ENCODE measurements at regions not wholly inside any gene's neighbourhood (a gene's known extent, or its start where the extent isn't known, plus 50 kb on each side); places are given as distances from the start of the nearest gene placed in this dataset.

DNA sequence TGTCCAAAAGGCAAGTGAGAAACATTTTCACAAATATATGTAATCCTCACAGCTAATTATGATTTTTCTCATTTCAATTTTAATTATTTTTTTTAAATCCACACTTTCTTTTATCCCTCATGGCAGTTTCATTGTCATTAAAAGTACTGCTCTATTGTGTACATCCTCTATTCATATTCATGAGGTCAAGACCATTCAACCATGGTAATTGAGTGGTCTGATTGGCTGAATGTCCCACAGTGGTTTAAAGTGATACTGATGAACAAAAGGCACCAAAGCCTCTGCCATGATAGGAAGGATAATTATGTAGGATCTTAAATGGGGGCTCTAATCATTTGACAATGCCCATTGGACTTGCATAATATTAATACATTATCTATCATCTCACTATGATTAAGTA is 108.4 kb upstream of the EPHA4 start:
- DNase-seq (ENCODE audit: low read depth): no peak

DNA sequence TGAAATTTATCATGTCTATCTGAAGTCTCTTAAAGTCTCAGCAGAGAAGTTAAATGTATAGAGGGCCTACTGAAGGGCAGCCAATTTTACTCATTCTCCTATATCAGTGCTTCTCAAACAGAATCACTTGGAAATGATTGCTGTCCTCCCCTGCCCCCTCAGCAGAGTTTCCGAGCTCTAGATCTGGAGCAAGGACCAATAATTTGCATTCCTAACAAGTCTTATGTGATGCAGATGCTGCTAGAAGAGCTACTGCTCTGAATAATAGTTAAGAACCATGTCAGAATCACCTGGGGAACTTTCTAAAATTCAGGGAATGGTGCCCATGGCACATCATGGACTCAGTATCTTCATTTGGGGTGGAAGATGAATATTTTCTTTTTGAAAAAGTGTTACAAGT is 105.6 kb upstream of the EPHA4 start:
- no peak for DNase-seq (ENCODE audit: low read depth)

DNA sequence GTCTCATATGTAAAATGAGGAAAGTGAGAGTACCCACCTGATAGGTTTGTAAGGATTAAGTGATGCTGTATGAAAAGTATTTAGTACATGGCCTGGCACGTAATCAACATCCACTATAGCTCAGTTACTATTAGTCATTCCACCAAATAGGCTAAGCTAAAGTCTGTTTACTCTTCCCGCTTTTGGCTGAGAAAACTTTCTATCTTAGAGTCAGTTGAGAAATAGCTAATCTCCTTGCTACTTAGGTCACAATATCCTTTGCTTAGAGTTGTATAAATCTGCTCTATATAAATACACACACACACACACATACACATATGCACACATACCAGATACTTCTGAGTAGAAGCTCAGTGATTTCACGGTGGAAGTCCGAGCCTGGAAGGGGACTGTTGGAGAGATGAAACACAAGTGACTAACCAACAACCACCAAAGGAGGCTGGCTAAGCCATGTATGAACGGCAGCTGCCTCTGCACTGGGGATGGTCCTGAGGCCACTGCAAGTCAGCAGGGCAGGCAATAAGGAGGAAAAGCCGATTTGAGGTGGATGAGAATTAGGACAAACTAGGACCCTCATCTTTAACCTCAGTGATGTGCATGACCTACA is 104.6 kb upstream of the EPHA4 start:
- DNase-seq (ENCODE audit: low read depth): peak; percentile 5

DNA sequence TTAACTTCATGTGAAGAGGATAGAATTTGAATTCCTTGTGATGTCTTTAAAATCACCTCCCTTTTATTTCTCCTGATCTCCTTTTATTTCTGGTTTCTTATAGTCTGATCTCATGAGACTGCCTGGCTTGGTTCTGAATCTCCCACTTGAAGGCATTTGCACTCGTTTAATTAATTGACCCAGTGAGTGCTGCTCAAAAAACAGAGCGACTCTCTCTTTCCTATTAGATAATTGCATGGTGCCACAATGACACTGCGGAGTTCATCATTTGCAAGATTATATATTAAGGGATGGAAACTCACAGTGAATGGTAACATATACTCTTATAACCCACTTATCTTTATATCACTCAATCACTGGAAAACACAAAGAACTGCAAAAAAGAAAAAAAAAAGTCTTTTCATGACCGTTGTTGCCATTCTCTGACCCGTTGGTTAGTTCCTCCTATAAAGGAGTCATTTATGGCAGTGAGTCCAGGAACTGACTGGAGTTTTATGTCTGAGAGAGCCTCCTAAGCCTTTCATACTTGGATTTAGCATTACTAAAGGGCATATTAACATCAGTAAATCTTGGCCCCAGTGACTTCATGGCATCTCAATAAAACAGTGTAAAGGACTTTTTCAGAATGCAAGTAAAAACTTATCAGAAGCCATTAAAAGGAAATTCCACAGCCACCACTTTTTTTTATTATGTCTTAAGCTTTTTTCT is 103.3 kb upstream of the EPHA4 start:
- DNase-seq (ENCODE audit: low read depth): no peak

DNA sequence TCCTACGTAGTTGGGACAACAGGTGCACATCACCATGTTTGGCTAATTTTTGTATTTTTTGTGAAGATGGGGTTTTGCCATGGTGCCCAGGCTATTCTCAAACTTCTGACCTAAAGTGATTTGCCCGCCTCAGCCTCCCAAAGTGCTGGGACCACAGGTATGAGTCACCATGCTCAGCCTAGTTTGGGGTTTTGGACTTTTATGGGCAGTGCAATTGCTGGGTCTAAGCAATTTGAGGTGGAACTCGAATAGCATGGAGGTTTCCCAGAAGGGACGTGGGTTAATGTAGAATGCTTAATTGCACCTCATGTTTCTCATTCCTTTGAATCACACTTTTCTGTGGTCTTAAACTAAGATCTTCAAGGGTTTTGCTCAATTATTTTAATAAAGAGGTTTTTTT is 102.3 kb upstream of the EPHA4 start:
- DNase-seq (ENCODE audit: low read depth): no peak

DNA sequence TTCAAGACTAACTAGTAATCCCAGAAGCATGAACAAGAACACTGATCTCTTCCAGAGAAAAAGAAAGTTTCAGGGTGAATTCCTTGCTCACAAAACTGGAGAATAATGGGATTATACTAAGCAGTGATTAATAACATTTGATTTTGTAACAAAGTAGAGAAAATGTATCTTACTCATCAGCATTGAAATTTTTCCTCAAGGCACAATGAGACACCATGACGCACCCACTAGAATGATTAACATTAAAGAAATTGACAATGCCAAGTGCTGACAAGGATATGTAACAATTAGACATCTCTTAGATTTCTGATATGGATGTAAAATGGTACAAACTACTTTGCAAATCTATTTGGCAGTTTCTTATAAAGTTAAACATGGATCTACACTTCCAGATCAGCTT is 101.1 kb upstream of the EPHA4 start:
- peak; percentile 35 for DNase-seq (ENCODE audit: low read depth)

DNA sequence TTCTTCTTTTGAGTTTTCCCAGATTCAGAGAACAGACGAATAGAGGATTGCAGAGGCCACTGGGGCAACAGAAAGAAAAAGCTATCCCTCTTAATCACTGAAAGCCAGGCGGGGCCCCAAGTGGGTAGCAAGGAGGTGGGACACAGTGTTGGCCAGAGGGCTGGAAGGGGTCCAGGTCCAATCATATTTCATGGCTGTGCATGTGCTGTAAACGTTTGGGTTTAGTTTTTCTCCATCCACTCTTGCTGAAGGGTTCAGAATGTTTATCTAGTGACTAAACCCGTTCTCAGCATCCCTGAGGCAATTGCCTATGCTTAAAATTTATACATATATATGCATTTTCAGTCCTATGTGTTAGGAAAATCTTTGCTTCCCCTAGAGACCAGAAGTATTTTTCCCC is 99.4 kb upstream of the EPHA4 start:
- peak; percentile 28 for DNase-seq (ENCODE audit: low read depth)

DNA sequence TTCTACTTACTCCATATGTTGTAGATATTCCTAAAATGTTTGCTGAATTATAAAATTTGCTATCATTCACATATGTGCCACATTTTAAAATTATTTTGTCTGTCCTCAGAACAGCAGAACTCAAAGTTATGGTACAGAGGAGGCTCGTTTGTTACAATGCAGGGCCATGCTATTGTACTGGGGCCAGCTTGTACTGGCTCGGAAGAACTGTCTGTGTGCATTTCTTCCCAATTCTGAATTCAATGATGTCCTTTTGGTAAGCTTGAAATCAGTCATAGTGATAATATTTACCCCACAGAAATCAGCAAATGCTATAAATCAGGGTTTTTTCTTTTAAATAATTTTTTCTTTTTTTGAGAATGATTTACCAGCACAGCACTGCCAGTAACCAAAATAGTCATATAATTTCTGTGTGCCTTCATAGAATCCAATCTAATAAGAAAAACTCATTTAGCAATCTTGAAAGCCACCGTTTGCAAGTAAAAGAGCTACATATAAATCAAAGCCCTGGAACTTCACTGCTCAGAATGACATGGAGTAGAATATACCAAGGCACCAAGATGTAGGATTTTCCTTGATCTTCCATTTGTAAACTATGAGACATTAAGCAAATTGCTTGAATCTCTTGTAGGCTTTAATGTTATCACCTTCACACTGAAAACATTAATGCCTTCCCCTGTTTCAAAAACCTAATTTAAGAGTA is 90.7 kb upstream of the EPHA4 start:
- DNase-seq (ENCODE audit: low read depth): no peak

DNA sequence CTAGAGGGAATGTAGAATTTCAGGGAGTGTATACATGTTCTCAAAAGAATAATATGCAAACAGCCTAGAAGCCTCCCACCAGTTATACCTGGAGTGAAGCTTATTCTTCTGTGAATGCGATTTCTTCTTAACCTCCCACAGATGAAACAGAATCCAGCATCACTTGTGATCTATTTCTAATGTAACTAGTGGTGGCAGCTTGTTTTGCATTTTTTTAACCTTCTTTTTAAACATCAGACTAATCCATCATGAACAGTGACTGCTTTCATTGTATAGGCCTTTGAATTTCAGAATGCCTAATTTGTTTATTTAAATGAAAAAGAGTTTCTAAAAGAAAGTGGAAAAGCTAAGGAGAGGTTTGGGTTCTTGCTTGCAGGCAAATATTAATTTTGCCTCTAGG is 85.7 kb upstream of the EPHA4 start:
- DNase-seq (ENCODE audit: low read depth): no peak

DNA sequence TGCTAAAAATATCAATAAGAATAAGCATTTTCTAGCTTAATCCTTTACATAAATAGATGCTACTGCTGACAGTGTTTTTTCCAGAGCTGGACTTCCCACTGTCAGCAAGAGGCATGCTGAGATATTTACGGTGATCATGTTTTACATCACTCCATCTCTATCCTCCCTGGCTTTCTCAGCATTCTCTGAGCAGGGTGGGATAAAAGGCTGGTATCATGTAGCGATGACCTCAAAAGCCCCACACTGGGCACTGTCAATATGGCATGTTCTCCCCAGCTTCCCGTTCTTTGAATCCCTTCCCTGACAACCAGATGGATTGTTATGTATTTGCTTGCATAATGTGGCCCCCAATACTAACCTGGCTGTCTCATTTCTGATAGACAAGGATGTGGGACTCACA is 83.2 kb upstream of the EPHA4 start:
- no peak for DNase-seq (ENCODE audit: low read depth)

DNA sequence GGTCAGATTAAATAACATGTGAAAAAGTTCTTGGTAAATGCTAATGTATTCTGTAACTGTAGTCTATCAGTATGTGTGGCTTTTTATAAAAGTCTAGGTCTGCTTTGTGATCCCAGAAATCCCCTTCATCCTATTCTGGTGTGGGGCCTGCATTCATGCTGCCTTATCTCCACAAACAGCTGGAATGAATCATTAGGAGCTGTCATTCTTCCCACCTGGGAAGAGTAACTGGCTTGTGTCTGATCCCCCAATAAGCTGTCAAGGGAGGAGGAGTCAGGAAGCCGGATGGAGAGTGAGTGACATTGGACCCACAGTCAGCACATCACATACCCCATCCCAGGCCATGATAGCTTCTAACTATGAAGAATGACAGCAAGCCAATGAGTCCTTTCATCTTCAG is 81.1 kb upstream of the EPHA4 start:
- no peak for DNase-seq (ENCODE audit: low read depth)

DNA sequence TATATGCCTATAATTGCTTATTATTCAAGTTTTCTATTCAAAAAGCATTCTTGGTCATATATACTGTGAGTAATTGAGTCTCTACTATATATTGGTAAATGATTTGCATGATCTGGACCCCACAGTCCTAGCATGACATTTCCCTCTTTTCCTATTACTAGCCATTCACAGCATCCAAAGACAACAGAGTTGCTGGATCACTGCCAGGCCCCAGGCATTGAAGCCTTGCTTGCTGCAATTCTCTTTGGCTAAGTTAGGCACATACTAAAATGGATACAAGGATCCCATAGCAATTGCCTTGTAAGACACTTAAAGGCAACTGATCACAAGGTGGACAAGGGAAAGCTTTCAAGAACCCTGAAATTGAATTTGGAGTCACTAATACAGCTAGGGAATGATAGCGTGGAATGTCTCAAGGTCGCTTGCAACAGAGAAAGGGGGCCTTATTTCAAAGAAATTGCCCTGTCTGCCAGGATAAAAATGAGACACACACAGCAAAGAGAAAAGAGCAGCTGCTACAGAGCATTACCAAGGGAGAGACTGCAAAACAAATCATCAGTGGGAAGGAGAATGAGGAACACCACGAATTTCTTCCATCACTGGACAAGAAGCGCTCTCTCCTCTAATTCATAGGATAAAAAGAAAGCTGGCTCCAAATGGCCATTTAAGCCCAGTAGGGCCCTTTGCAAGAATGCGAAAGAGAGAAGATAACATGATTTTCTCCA is 77.1 kb upstream of the EPHA4 start:
- no peak for DNase-seq (ENCODE audit: low read depth)

DNA sequence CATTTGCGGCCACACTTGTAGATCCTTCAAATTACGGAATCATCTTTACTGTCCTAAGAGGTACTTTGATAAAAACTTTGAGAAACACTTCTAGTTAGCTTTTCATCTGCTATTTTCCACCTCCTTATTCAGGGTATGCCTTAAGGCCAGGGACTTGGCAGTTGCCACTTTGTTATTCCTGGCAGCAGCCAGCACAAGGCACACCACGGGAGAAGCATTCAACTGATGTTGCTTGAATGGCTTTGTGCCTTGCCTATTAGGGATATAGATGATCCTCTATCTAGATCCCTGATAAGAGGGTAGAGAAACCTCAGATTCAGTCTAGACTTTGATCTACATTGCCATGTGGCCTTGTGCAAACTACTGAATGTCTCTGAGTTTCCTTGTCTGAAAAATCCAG is 70.3 kb upstream of the EPHA4 start:
- no peak for DNase-seq (ENCODE audit: low read depth)

DNA sequence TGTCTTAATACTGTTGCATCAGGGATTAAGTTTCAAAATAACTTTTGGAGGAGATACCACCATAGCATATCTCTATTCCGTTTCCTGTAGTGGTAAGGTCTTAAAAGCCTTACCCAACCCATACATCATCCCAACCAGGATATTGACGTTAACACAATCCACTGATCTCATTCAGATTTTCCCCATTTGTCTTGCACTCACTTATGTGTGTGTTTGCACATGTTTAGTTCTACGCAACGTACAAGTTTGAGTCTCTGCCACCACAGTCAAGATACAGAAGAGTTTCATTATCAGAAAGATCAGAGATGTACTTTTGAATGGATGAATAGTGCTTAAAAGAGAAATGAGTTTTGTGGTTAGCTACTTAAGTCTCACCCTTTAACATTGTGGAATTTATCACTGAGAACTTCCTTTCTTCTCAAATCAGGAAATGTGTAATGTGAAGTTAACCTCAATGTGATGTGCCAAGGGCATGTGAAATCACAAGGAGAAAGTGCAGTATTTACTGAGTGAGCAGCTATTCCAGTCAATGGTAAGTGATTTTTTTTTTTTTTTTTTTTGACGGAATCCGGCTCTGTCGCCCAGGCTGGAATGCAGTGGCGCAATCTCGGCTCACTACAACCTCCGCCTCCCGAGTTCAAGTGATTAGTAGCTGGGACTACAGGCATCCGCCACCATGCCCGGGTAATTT is 69.2 kb upstream of the EPHA4 start:
- peak; percentile 22 for DNase-seq (ENCODE audit: low read depth)

DNA sequence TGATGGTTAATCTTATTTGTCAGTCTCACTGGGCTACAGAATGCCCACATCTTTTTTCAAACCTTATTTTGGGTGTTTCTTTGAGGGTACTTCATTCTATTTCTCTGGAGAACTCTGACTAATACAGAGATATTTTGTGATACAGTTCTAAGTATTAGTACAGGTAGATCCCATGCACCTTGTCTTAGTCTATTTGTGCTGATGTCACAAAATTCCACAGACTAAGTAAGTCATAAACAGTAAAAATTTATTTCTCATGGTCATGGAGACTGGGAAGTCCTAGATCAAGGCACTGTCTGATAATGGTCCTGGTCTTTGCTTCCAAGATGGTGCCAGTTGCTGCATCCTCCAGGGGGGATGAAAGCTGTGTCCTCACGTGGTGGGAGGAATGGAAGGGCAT is 68.6 kb upstream of the EPHA4 start:
- DNase-seq (ENCODE audit: low read depth): no peak

DNA sequence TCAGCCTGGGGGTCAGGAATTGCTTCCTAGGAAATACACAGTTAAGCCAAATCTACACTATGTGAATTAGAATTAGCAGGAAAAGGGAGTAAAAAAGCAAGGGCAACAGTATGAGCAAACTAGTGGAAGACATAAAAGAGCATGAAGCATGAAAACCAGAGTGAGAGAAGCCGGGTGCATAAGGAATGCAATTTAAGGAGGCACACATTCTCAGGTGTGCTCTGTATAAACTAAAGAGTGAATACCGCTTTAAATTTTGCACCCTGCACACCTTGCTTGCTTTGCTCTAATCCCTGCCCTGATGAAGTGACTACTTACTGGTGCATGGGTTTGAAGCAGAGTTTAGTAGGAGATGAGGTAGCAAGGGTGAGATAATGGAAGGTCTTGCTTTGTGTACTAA is 65.7 kb upstream of the EPHA4 start:
- DNase-seq (ENCODE audit: low read depth): no peak

DNA sequence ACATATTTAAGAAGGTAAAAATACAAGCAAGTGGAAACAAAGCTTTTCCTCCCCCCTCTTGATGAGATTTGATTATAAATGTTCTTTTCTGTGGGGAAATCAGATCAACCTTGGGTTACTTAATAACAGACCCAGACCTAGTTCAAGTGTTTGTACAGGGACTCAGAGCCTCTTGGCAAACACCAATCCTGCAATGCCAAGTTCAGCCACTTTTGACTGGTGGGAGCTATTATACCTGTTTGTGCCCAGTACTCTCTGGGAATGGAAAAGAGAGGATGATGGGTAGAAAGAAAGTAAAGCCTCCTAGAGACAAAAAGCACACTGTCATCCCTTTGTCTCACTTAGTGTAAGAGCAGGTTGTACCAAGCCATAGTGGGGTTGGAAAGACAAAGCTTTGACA is 63.8 kb upstream of the EPHA4 start:
- DNase-seq (ENCODE audit: low read depth): peak; percentile 10

DNA sequence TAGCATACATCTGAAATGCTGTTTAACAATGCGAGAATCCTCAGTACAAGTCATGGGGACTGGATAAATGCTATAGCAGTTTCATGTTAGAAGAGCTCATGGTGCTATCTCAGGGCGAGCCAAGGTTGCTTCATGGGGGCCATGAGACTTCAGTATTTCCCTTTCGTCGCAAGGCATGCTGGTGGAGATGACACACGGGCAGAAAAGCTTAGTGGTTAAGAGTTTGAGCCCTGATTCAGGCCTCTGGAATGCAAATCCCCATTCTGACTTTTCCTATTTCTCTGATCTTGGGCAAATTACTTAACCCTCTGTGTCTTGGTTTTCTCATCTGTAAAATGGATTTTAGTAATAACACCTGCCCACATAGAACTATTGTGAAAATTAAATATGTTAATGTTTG is 57.4 kb upstream of the EPHA4 start:
- DNase-seq (ENCODE audit: low read depth): peak; percentile 76

DNA sequence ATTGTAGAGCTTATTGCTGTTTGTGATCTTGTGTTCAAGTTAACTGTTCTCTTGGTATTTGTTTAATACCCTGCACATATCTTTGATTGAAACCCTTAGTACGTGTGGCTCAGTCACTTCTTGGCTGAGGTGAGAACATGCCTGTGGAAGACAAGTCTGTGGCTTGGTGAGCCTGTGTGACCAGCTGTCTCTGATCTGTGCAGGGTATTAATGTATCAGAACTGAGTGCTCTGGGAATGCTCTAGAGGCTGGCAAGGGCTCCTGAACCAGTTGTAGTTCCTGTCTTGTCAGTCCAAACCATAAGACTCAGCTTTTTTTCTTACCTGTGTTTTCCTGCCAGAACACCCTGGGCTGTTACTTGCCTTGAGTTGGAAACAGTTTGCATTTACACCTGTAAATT is 52.4 kb upstream of the EPHA4 start:
- no peak for DNase-seq (ENCODE audit: low read depth)
